ENCODE measurements at regions not wholly inside any gene's neighbourhood (a gene's known extent, or its start where the extent isn't known, plus 50 kb on each side); places are given as distances from the start of the nearest gene placed in this dataset.

GRCh38 chr17:77391668-77392375 lies 251.1 kb downstream of the SEC14L1 start:
- CTCF ChIA-PET: interaction anchor here (0.7 kb wide), 1 partner anchor 9 kb away, joined by 4 read pairs; no protein-coding TSS in a partner anchor
- DNase-seq (ENCODE audit: low spot score): no peak
- no peak for TF ChIP-seq CTCF (conservative IDR thresholded peaks at IDR 0.05; ENCODE audit: low read depth)
- POLR2A ChIA-PET (ENCODE audit: low non-redundant PET): no interaction called here
- H3K27ac ChIP-seq: peak overlapping the region; percentile 91

DNA sequence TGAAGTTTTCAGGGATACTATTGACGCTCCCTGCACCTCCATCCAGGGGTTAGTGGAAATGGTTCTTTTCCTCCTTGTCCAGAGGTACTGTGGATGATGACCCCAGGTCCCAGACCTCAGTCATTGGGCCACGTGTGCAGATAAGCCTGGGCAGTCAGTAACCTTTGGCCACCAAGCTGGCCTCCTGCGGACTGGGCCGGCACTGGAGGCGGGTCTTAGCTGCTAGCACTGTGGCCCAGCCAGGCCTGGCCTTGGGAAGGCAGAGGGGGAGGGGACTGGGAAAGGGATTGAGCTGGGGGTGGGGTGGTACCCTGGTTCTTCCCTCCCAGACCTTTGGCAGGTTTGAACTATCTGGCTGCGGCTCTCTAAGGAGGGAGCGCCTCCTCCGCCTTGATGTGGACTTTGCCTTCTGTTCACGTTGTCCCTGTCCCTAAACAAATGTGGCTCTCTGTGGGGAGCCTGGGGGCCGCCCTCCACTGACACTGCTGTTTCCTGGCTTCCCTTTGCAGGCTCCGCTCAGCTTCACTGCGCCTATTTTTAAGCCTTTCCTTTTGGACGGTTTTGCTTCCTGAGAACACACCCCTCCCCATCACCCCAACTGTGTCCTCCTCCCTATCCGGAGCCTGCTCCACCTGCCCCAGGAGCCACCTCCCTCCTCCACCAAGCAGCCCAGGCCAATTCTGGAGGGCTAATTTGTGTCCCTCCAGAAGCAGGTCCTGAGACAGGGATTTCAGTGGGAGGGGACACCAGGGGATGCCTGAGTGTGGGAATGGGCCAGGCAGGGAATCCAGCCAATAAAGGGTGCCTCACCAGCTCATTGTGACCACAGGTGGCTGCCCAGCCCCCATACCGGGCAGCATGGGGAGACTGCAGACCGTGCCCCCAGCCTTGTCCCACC lies 251.9 kb downstream of the SEC14L1 start:
- ChIA-PET CTCF (no interaction called here), POLR2A (ENCODE audit: low non-redundant PET) (no interaction called here)
- no peak for TF ChIP-seq CTCF (conservative IDR thresholded peaks at IDR 0.05; ENCODE audit: low read depth)
- H3K27ac ChIP-seq: peak overlapping the region; percentile 91
- DNase-seq (ENCODE audit: low spot score): no peak

DNA sequence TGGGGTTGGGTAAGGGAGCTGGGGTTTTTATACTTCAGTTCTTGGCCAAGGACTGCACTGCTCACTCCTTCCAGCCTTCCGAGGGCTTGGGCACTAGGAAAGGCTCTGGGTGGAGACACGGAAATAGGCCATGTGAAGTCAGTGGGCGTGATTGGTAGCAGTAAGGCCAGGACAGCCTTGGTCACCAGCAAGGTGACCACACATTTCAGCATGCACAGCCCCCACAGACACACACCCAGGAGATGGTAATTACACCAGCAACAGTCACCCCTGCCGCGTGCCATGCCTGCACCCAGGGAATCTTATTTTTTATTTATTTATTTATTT lies 252.5 kb downstream of the SEC14L1 start:
- CTCF ChIA-PET: no interaction called here
- POLR2A ChIA-PET (ENCODE audit: low non-redundant PET): no interaction called here
- DNase-seq (ENCODE audit: low spot score): no peak
- TF ChIP-seq CTCF (conservative IDR thresholded peaks at IDR 0.05; ENCODE audit: low read depth): no peak
- H3K27ac ChIP-seq: peak overlapping the region; percentile 91

DNA sequence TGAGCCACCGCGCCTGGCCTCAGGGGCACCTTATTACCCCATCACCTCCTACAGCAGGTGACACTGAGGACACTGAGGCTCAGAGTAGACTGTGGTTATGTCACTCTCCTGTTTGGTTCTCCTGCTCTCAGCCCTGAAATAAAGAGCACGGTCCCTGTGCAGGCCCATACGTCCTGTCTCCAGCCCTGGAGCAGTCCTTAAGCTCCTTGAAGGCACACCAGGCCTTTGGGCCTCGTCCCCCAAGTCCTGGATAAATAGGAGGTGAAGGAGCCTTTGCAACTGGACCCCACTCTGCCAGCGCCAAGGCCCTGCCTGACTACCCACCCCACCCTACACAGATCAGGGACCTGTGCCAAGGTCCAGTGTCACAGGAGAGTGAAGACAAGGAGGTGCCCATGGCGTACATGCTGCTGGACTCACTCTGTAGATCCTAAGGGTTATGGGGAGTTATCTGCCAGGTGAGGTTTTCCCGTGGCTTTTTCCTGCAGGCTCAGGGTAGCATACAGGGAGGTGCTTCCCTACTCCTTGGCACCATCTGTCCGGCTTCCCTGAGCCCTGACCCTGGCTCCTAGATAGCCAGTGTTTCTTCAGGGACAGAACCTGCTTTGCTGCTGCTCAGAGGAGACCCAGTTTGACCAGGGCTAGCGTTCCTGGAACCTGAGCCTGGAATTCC lies 253.2 kb downstream of the SEC14L1 start:
- no peak for DNase-seq (ENCODE audit: low spot score)
- peak overlapping the region; percentile 91 for H3K27ac ChIP-seq
- CTCF ChIA-PET: no interaction called here
- POLR2A ChIA-PET (ENCODE audit: low non-redundant PET): no interaction called here
- TF ChIP-seq CTCF (conservative IDR thresholded peaks at IDR 0.05; ENCODE audit: low read depth): no peak

DNA sequence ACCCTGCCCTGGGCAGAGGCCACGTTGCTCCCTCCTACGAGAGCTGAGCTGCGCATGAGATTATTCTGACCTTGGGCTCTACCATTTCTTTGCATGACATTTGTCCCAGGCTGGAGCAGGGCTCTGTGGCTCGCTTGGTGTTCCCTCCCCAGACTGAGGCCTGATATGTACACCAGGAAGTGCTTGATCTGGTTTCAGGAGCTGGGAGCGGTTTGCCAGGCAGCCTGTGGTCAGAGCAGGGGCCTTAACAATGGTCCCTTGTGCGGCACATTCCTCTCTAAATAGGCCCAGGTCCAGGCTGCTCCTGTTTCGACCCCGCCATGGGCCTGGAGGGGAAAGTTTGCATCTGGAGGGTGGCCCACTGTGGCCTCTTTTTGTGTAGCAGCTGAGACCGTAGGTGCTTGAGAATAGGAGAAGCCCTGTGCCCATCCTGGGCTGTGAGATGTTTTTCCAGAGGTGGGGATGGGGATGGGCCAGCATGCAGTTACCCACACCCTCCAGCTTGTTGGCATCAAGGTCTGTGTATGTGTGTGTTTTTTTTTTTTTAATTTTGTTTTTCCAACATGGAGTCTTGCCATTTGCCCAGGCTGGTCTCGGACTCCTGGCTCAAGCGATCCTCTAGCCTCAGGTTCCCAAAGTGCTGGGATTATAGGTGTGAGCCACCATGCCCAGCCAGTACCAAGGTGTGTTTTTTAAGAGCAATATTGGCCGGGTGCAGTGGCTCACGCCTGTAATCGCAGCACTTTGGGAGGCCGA lies 253.9 kb downstream of the SEC14L1 start:
- no peak for DNase-seq (ENCODE audit: low spot score)
- H3K27ac ChIP-seq: peak overlapping the region; percentile 91
- POLR2A ChIA-PET (ENCODE audit: low non-redundant PET): no interaction called here
- no peak for TF ChIP-seq CTCF (conservative IDR thresholded peaks at IDR 0.05; ENCODE audit: low read depth)
- CTCF ChIA-PET: interaction anchor here (0.6 to 1.0 kb wide), 2 partner anchors 24 to 63 kb away, joined by 3 read pairs; no protein-coding TSS in a partner anchor
